SK-N-MC (cell line): ENCODE measurements at regions not wholly inside any gene's neighbourhood (a gene's known extent, or its start where the extent isn't known, plus 50 kb on each side); places are given as distances from the start of the nearest gene placed in this dataset.

ENCODE experiments used
- EZH2 ChIP-seq: fragments of 200-600 bp; sonication (generic); IDR thresholded peaks from one replicate; pipeline ENCODE4 v1.6.1; 2017; ENCODE audit warnings: antibody characterized with exemption
- POLR2AphosphoS5 ChIP-seq: IDR thresholded peaks from 2 replicates; pipeline ENCODE4 v1.6.1; 2012; ENCODE audit warnings: mild to moderate bottlenecking, low read depth, low read length, borderline replicate concordance

DNA sequence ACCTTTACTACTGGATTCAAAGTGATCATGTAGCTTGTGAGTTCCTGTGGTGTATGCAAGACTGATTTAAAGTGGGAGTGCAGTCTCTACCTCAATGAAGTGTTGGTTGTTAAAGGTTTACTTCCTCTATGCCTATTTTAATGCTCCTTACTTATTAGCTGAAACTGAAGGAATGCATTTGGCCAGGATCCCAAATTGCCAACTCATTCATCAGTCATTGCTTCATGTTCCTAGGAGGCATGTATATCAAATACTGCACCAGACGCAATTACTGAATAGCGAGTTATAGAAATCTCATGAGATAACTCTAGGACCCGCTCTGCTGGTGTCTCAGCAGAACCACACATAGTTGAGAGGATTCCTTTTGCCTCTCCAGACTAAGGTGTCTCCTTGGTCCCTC is 143.0 kb upstream of the RPS23 start:
- TF ChIP-seq EZH2 (no peak), POLR2AphosphoS5 (no peak)
